ENCODE measurements at regions not wholly inside any gene's neighbourhood (a gene's known extent, or its start where the extent isn't known, plus 50 kb on each side); places are given as distances from the start of the nearest gene placed in this dataset.

DNA sequence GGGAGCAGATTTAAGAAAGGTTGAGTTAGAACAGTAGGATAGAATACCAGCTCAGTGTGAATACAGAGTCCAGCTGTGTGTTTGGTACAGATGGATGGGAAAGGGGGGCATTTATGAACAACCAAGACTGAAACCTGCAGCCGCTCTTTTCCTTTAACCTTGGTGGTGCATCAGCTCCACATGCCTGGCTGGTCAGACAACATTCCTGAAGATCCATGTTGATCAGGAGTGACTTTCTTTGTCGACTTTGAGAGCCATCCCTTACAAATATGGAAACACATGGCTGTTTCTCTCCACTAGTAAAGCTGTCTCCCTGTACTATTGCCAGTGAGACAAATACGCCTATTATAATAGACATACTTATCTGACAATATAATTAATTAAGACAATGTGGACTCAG is 476.5 kb upstream of the IGFBP3 start:
- DNase-seq: no peak

DNA sequence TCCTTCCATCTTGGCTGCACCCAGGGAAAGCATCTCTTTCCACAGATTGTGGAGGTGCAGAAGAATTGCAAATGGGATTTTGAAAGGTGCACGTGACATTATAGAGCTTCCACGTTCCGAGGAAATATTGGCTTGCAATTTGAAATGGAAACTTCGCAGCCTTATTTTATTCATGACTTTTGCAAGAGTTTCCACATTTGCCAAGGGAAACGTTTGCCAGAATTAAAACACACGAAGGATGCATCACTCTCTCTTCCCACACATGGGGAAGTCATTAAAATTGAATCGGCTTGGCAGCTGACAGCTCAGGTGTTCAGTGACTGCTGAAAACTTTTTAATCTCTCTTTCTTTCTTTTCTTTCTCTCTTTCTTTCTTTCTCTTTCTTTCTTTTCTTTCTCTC is 475.4 kb upstream of the IGFBP3 start:
- DNase-seq: no peak

- DNase-seq: no peak
These were observed 472.1 kb upstream of the IGFBP3 start for GRCh38 chr7:46393142-46393541.

- DNase-seq: no peak
These were observed 470.4 kb upstream of the IGFBP3 start for GRCh38 chr7:46391231-46392201.

- DNase-seq: no peak
These were observed 469.0 kb upstream of the IGFBP3 start for GRCh38 chr7:46390042-46390441.

DNA sequence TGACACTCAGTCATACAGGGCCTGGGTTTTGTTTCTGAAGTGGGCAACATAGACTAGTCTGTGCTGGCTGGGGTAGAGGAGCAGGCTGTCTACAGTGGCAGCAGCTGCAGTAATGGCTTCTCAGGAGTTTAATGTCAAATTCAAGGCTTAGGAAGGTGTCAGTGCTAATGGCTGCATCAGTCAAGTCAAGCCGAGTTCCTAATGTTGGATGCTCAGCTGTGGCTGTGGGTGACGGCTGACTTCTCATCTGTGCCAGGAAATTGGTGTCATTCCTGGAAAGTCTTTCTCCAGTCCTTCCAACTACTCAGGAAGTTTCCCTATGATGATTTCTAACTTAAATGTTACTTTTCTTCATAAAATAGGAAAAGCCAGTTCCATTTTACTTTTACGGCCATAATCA is 468.1 kb upstream of the IGFBP3 start:
- DNase-seq: no peak

DNA sequence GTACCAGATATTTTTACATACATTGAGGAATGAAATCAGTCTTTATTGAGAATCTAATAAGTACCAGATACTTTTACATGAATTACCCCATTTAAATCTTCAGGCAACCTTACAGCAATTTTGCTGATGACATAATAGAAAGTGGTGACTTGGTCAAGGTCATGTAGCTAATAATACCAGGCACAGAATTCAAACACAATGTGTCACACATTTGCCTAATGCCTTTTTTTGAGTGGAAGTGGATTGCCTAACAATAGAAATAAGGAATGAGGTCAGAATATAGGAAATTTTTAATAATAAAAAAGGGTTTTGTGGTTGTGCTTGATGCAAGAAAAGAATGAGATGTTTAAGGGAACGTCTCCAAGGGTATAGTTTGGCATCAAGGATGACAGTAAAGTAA is 466.6 kb upstream of the IGFBP3 start:
- DNase-seq: no peak

DNA sequence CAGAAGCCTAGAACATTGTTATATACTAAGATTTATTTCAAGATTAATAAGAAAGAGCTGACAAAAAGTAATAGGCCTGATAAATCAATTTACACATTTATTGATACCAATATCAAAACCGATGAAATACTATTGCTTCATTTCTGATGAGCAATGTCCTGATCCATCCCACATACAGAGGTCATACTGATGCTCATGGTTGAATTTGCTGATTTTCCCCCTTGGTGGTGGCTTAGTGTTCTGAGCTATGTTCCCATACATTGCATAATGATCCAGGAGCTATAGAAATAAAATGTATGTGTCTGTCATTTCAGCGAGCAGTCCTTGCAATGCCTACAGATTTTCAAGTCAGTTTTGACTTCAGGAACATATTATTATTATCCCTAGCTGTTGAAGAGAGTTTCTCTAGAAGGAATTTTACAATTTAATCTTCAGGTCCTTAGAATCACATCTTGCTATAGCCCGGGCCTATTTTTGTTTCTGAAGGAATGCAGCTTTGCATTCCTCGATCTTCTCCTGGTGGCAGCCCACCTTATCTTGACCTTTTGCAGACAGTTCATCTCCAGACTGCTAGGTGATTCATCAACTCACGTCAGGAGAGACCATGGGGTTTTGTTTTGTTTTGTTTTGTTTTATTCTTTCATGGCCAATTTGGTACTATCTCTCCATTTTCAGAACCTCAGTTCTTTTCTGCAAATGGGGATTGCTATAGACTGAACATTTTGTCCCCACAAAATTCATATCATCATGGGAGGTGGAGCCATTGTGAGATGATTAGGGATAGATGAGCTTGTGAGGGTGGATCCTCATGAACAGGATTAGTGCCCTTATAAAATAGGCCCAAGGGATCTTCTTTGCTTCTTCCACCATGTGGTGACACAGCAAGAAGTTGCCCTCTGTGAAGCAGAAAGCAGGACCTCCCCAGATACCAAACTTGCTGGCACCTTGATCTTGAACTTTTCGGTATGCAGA is 465.6 kb upstream of the IGFBP3 start:
- no peak for DNase-seq

DNA sequence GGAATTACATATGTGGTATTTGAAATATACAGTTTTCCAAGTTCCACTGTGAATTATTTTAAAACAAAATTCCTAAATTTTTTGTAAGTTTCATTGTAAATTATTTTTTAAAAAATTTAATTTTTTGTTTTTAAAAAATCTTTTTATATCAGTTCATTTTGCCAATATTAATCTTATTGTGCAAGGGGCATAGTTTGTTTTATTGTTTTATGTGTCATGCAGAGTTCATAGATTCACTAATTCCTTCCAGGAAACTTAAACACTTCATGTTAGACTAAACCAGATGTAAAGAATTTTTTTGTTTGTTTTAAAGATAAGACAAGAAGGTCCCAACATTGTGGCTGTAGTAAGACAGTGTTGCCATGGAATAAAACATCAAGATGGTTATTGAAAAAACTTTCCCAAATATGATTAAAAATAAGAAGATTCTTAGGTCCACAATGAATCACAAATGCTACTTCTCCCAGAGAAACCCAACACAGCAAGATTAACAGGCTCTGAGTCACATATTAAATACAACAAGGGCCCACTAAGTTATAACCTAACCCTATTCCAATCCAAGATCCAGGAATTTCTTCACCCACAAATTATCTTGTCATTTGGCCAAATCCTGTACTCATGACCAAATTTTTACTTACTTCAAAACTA is 464.7 kb upstream of the IGFBP3 start:
- no peak for DNase-seq

DNA sequence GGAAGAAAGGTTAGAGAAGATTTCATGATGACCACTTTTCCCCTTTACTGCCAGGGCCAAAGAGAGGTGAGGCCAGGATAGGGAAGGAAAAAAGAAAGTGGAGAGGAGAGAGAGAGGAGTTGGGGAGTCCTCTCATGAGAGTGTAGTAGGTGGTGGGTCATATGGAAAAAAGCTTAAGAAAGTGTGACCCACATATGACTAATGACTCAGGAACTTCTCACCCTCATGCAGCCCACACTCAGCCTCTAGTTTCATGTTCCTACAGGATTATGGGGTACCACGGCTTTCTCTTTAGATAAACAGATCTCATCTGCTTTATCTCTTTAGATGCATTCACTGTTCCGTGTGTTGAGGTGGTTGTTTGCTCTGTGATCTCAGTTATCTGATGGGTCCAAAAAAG is 462.5 kb upstream of the IGFBP3 start:
- no peak for DNase-seq

DNA sequence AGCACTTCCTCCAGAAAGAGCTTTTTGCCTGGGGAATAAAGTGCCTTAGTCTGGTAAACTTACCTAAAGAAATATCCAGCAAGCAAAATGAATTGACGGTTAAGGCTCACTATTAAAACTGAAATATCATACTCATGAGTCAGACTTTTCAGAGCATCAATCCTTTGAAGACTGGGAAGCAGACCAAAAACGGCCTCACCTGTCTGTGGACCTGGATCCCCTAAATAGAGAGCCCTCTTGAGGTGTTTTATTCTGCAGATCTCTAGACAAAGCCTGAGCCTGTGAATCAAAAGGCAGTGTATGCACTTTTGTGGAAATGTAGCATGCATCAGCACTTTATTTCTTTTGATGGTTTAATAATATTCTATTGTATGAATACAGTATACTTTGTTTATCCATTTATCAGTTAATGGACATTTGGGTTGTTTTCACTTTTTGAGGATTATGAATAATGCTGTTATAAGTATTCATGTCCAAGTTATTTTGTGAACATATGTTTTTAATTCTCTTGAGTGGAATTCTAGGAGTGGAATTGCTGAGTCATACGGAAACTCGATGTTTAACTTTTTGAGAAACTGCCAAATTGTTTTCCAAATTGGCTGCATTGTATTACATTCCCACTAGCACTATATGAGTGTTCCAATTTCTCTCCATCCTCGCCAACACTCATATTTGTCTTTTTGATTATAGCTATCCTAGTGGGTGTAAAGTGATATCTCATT is 449.0 kb upstream of the IGFBP3 start:
- no peak for DNase-seq

DNA sequence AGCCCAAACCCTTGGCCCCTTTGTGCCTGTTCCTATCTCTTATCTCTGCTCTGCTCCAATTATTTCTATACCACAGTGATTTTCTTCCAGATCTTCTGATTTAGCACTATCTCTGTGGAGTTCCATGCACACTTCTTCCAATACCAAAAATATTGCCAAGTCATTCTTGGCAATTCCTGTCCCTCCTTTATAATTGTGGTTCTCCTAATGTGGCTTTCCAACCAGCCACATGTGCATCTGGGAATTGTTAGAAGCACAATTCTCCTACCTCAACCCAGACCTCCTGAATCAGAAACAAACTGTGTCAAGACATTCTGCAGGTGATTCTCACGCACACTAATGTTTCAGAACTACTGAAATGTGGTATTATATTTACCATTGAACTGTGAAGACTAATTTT is 447.8 kb upstream of the IGFBP3 start:
- no peak for DNase-seq

DNA sequence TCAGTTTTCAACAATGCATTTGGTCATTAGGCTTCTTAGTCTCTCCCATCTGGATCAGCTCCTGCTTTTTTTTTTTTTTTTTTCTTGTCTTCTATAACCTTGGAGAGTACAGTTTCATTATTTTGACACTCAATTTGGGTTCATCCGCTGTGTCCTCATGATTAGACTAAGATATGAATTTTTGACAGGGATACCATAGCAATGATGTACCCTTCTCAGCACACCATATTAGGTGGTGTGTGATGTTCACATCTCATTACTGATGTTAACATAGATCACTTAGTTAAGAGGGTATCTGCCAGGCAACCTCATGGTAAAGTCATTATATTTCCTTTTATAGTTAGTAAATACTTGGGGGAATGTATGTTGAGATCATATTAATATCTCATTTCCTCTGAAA is 445.5 kb upstream of the IGFBP3 start:
- no peak for DNase-seq

DNA sequence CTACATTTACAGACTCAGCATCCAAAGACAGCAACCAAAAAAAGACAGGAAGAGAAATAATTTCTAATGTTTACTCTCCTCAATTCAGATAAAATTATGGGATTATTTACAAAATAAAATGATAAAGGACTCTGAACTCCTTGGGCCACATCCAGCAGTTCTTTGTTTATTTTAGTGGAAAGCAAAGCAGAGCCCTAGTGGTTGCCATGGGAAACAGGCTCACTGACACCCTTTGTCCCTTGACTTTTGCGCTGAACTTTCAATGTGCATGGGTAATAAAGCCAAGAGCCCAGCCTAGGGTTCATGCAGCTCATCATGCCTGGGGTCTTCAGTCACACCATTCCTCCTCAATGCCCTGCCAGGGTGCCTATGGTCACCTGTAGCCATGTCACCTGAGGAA is 442.6 kb upstream of the IGFBP3 start:
- no peak for DNase-seq

- no peak for DNase-seq
These were observed 439.7 kb upstream of the IGFBP3 start for GRCh38 chr7:46360811-46361210.

- no peak for DNase-seq
These were observed 439.2 kb upstream of the IGFBP3 start for GRCh38 chr7:46360296-46360695.

DNA sequence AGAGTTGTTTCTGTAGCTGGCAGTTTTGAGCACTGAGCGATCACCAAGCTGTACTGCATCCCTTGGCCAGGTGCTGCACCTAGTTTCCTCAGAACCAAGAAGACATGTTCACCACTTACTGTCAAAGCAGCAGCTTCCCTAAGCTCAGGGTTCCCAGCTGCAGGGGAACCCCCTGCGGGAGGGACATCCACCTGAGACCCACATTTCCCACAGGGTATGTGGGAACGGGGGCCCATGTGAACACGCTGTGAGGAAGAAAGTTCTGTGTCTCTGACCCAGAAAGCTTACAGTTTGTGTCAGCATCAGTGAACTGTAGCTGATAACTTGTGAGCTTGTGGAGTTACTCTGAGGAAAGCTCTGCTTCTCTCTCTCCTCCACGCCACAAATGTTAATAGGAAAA is 436.8 kb upstream of the IGFBP3 start:
- DNase-seq: no peak

DNA sequence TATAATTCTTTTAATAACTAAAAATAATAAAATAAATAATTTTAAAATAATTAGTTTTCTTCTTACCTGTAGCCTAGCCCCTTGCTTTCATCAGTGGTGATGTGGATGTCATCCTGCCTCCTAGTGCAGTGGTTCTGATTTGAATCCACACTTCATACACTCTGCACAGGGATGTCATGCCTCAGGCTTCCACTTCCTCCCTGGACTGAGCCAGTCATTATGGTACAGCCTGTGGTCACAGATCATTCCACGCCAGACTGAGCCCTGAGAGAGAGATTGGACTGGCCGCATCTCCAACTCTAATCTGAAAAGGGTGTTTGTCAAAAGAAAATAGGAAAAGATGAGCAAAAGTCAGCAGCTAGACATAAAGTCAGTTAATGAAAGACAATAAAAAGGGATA is 436.2 kb upstream of the IGFBP3 start:
- no peak for DNase-seq

- no peak for DNase-seq
These were observed 435.3 kb upstream of the IGFBP3 start for GRCh38 chr7:46356371-46356770.

DNA sequence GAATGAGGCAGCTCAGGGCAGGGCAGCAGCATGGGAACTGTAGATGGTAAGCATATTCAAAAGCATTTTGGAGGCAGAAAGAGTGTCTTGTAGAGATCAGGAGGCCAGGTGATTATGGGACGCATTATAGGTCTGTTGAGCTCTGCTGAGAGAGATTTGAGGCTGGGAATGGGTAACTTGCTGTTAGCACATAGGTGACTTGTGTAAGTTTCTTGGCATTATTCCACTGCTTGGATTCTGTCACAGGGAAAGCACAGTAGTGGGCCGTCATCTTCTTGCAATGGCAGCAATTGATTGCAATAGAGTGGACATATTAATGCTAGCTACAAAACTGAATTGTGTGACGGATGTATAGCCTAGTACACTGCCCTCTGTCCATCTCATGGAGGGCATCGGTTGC is 434.3 kb upstream of the IGFBP3 start:
- DNase-seq: no peak

- no peak for DNase-seq
These were observed 431.2 kb upstream of the IGFBP3 start for GRCh38 chr7:46352004-46352954.
